Esophagus (tissue), 2 donors: ENCODE measurements at regions not wholly inside any gene's neighbourhood (a gene's known extent, or its start where the extent isn't known, plus 50 kb on each side); places are given as distances from the start of the nearest gene placed in this dataset.
A peak's percentile ranks its signal among the peaks of the same experiment; 100 is the strongest.

Source experiments
- H3K27ac ChIP-seq, 2 donors: one replicate each; pipeline ENCODE4 v1.5.1; 2013; ENCODE audit warnings: low read depth in 2 of 2, mild to moderate bottlenecking in 2 of 2, inconsistent platforms in 1 of 2, low read length in 1 of 2, moderate library complexity in 1 of 2
- H3K27me3 ChIP-seq, 2 donors: one replicate each; pipeline ENCODE4 v1.6.1; 2013; ENCODE audit warnings: low read length in 2 of 2, control low read depth in 1 of 2, mild to moderate bottlenecking in 1 of 2; ENCODE audit not compliant: insufficient read depth in 2 of 2, control insufficient read depth in 1 of 2
- H3K36me3 ChIP-seq, 2 donors: one replicate each; pipeline ENCODE4 v1.6.1; 2013; ENCODE audit warnings: low read length in 1 of 2; ENCODE audit not compliant: control insufficient read depth in 2 of 2, insufficient read depth in 2 of 2
- H3K4me1 ChIP-seq, 2 donors: one replicate each; pipeline ENCODE4 v1.6.1; 2013; ENCODE audit warnings: low read length in 1 of 2; ENCODE audit not compliant: control insufficient read depth in 2 of 2, insufficient read depth in 2 of 2
- H3K4me3 ChIP-seq, 2 donors: one replicate each; pipeline ENCODE4 v1.5.1; 2013; ENCODE audit warnings: low read length in 2 of 2, mild to moderate bottlenecking in 2 of 2, low read depth in 1 of 2, moderate library complexity in 1 of 2
- H3K9me3 ChIP-seq, 2 donors: one replicate each; pipeline ENCODE4 v1.6.1; 2013; ENCODE audit warnings: mild to moderate bottlenecking in 2 of 2, low read depth in 1 of 2, low read length in 1 of 2, moderate library complexity in 1 of 2; ENCODE audit not compliant: control insufficient read depth in 2 of 2, insufficient read depth in 1 of 2
- WGBS, 2 donors: extraction: QIAGEN DNeasy Blood & Tissue Kit; methylation state at CpG; one replicate each; pipeline ENCODE4 v1.1.7; 2013; 5-methylcytosine and 5-hydroxymethylcytosine counted together
- donor health status: healthy with polysubstance abuse.
- donor health status: Bipolar disorder and iron deficiency.

- Histone ChIP-seq H3K27ac (peak overlapping the region in 1 of 2 donors; percentile 15), H3K4me1 (no peaks in the 10 kb centered on the region), H3K27me3 (no peaks in the 10 kb centered on the region), H3K4me3 (no peak overlapping the region), H3K36me3 (no peaks in the 10 kb centered on the region), H3K9me3 (no peaks in the 10 kb centered on the region)
- 72 to 75% methylated on average over 4 of the region's 4 CpGs for WGBS, 2 donors
Measured at GRCh38 chr13:109454167-109454917, 332.0 kb downstream of the IRS2 start.

- Histone ChIP-seq H3K4me1 (no peaks in the 10 kb centered on the region), H3K4me3 (no peak overlapping the region), H3K9me3 (no peaks in the 10 kb centered on the region), H3K36me3 (no peaks in the 10 kb centered on the region), H3K27me3 (no peaks in the 10 kb centered on the region), H3K27ac (no peak overlapping the region)
- 64 to 76% methylated on average over 2 of the region's 2 CpGs for WGBS, 2 donors
Measured at GRCh38 chr13:109451726-109452125, 334.7 kb downstream of the IRS2 start.

- Histone ChIP-seq H3K9me3 (no peaks in the 10 kb centered on the region), H3K4me3 (no peak overlapping the region), H3K27me3 (no peaks in the 10 kb centered on the region), H3K27ac (no peak overlapping the region), H3K4me1 (no peaks in the 10 kb centered on the region), H3K36me3 (no peaks in the 10 kb centered on the region)
- WGBS, 2 donors, result 89 to 93% methylated on average over 8 of the region's 8 CpGs
Measured at GRCh38 chr13:109448629-109449028, 337.8 kb downstream of the IRS2 start.

GRCh38 chr13:109447667-109448066, 338.7 kb downstream of the IRS2 start:
- no peaks in the 10 kb centered on the region for H3K9me3 ChIP-seq

GRCh38 chr13:109440320-109440719, 346.1 kb downstream of the IRS2 start:
- Histone ChIP-seq H3K9me3 (no peaks in the 10 kb centered on the region), H3K4me1 (no peaks in the 10 kb centered on the region), H3K27me3 (no peaks in the 10 kb centered on the region), H3K36me3 (no peaks in the 10 kb centered on the region), H3K4me3 (no peak overlapping the region), H3K27ac (no peak overlapping the region)
- 71% methylated on average over 4 of the region's 4 CpGs for WGBS, 2 donors

More at GRCh38 chr13:109447667-109448066, 338.7 kb downstream of the IRS2 start:
- no peaks in the 10 kb centered on the region for H3K4me1 ChIP-seq
- no peak overlapping the region for H3K4me3 ChIP-seq
- WGBS, 2 donors, result 86 to 90% methylated on average over 4 of the region's 4 CpGs
- H3K27me3 ChIP-seq, result no peaks in the 10 kb centered on the region
- H3K27ac ChIP-seq, result no peak overlapping the region
- H3K36me3 ChIP-seq, result no peaks in the 10 kb centered on the region

GRCh38 chr13:109439813-109440212, 346.6 kb downstream of the IRS2 start:
- no peaks in the 10 kb centered on the region for H3K9me3 ChIP-seq
- H3K36me3 ChIP-seq, result no peaks in the 10 kb centered on the region
- WGBS, 2 donors, result 91% methylated on average over 6 of the region's 6 CpGs
- H3K27me3 ChIP-seq, result no peaks in the 10 kb centered on the region
- H3K27ac ChIP-seq, result no peak overlapping the region
- H3K4me1 ChIP-seq, result no peaks in the 10 kb centered on the region
- H3K4me3 ChIP-seq, result no peak overlapping the region

- Histone ChIP-seq H3K36me3 (no peaks in the 10 kb centered on the region), H3K9me3 (no peaks in the 10 kb centered on the region), H3K4me3 (no peak overlapping the region), H3K4me1 (no peaks in the 10 kb centered on the region), H3K27ac (no peak overlapping the region), H3K27me3 (no peaks in the 10 kb centered on the region)
- WGBS, 2 donors, result 60 to 77% methylated on average over 2 of the region's 2 CpGs
Measured at GRCh38 chr13:109436841-109437240, 349.5 kb downstream of the IRS2 start.

GRCh38 chr13:109436055-109436622, 350.2 kb downstream of the IRS2 start:
- H3K27me3 ChIP-seq, result no peaks in the 10 kb centered on the region
- H3K27ac ChIP-seq, result no peak overlapping the region

GRCh38 chr13:109431217-109431616, 355.2 kb downstream of the IRS2 start:
- WGBS, 2 donors, result 48 to 52% methylated on average over 2 of the region's 2 CpGs
- no peaks in the 10 kb centered on the region for H3K9me3 ChIP-seq
- no peak overlapping the region for H3K4me3 ChIP-seq
- no peak overlapping the region for H3K27ac ChIP-seq
- H3K4me1 ChIP-seq, result no peaks in the 10 kb centered on the region
- no peaks in the 10 kb centered on the region for H3K27me3 ChIP-seq
- H3K36me3 ChIP-seq, result no peaks in the 10 kb centered on the region

More at GRCh38 chr13:109436055-109436622, 350.2 kb downstream of the IRS2 start:
- Histone ChIP-seq H3K9me3 (no peaks in the 10 kb centered on the region), H3K36me3 (no peaks in the 10 kb centered on the region), H3K4me3 (no peak overlapping the region), H3K4me1 (no peaks in the 10 kb centered on the region)
- WGBS, 2 donors, result 51 to 61% methylated on average over 7 of the region's 7 CpGs

GRCh38 chr13:109428146-109428545, 358.2 kb downstream of the IRS2 start:
- no peaks in the 10 kb centered on the region for H3K36me3 ChIP-seq
- H3K27me3 ChIP-seq, result no peaks in the 10 kb centered on the region
- 85 to 89% methylated on average over 3 of the region's 3 CpGs for WGBS, 2 donors
- no peak overlapping the region for H3K4me3 ChIP-seq
- H3K27ac ChIP-seq, result no peak overlapping the region
- H3K4me1 ChIP-seq, result no peaks in the 10 kb centered on the region
- H3K9me3 ChIP-seq, result no peaks in the 10 kb centered on the region
